Upper lobe of left lung (tissue), 4 donors: ENCODE measurements at regions not wholly inside any gene's neighbourhood (a gene's known extent, or its start where the extent isn't known, plus 50 kb on each side); places are given as distances from the start of the nearest gene placed in this dataset.

Experiments used
- CTCF ChIP-seq, 6 experiments: fragments of 450-650 bp in 4 of 6; fragments of 200-600 bp in 2 of 6; sonication (generic) in 2 of 6; IDR thresholded peaks; one replicate each; pipeline ENCODE4 v1.5.1; 2016 to 2019; ENCODE audit warnings: antibody characterized with exemption in 6 of 6
- POLR2A ChIP-seq, 4 donors: fragments of 450-650 bp; IDR thresholded peaks; one replicate each; pipeline ENCODE4 v1.5.1; 2016 to 2017; ENCODE audit warnings: antibody characterized with exemption in 4 of 4, mild to moderate bottlenecking in 2 of 4
- POLR2AphosphoS5 ChIP-seq, 2 donors: sonication (generic); formaldehyde crosslinking; IDR thresholded peaks; one replicate each; pipeline ENCODE4 v1.5.1; 2017; ENCODE audit warnings: antibody characterized with exemption in 2 of 2

GRCh38 chr3:193948459-193948858 is 187.5 kb upstream of the HES1 start:
- TF ChIP-seq POLR2A (IDR thresholded peaks at IDR 0.05) (no peak), CTCF (IDR thresholded peaks at IDR 0.05) (no peak), POLR2AphosphoS5 (IDR thresholded peaks at IDR 0.05) (no peak)
